WTC11 (cell line): ENCODE measurements at regions not wholly inside any gene's neighbourhood (a gene's known extent, or its start where the extent isn't known, plus 50 kb on each side); places are given as distances from the start of the nearest gene placed in this dataset.

Experiments
- CREB1 ChIP-seq: sonication (generic); formaldehyde crosslinking; IDR thresholded peaks from 2 replicates; pipeline ENCODE4 v1.8.0; 2023; ENCODE audit warnings: mild to moderate bottlenecking, missing genetic modification reagents
- CREM ChIP-seq: sonication (generic); formaldehyde crosslinking; IDR thresholded peaks from 2 replicates; pipeline ENCODE4 v1.8.1; 2022; ENCODE audit warnings: mild to moderate bottlenecking, missing genetic modification reagents, moderate library complexity
- CTCF ChIP-seq: fragments of 200-600 bp; IDR thresholded peaks from 2 replicates; pipeline ENCODE4 v1.8.0; 2022; ENCODE audit warnings: antibody characterized with exemption
- ESRRA ChIP-seq: sonication (generic); formaldehyde crosslinking; IDR thresholded peaks from 2 replicates; pipeline ENCODE4 v1.8.1; 2022; ENCODE audit warnings: mild to moderate bottlenecking, missing genetic modification reagents, borderline replicate concordance
- MAX ChIP-seq: sonication (generic); formaldehyde crosslinking; IDR thresholded peaks from 2 replicates; pipeline ENCODE4 v1.8.0; 2022; ENCODE audit warnings: mild to moderate bottlenecking, missing genetic modification reagents
- NFE2L1 ChIP-seq: sonication (generic); formaldehyde crosslinking; IDR thresholded peaks from 2 replicates; pipeline ENCODE4 v1.8.1; 2023; ENCODE audit warnings: missing genetic modification reagents
- PRDM15 ChIP-seq: sonication (generic); formaldehyde crosslinking; IDR thresholded peaks from 2 replicates; pipeline ENCODE4 v1.8.0; 2022; ENCODE audit warnings: missing genetic modification reagents
- RELA ChIP-seq: sonication (generic); formaldehyde crosslinking; IDR thresholded peaks from 2 replicates; pipeline ENCODE4 v1.8.1; 2022; ENCODE audit warnings: missing genetic modification reagents, mild to moderate bottlenecking, borderline replicate concordance
- SP1 ChIP-seq: sonication (generic); formaldehyde crosslinking; conservative IDR thresholded peaks from 2 replicates; pipeline ENCODE4 v1.8.1; 2022; ENCODE audit warnings: missing genetic modification reagents
- ZNF425 ChIP-seq: fragments of 250-450 bp; sonication (Bioruptor Pico); conservative IDR thresholded peaks from 2 replicates; pipeline ENCODE4 v1.9.0; 2021; ENCODE audit warnings: mild to moderate bottlenecking
- TF ChIP-seq, protein P1 (sequence below): sonication (generic); formaldehyde crosslinking; IDR thresholded peaks from 2 replicates; pipeline ENCODE4 v1.8.0; 2022; ENCODE audit warnings: mild to moderate bottlenecking, missing genetic modification reagents
- TF ChIP-seq, protein P2 (sequence below): sonication (generic); formaldehyde crosslinking; IDR thresholded peaks from 2 replicates; pipeline ENCODE4 v1.8.1; 2023; ENCODE audit warnings: mild to moderate bottlenecking, missing genetic modification reagents, moderate library complexity
- TF ChIP-seq, protein P3 (sequence below): sonication (generic); formaldehyde crosslinking; IDR thresholded peaks from 2 replicates; pipeline ENCODE4 v1.8.1; 2023; ENCODE audit warnings: mild to moderate bottlenecking, missing genetic modification reagents

GRCh38 chr6:128806261-128806660, 76.7 kb upstream of the LAMA2 start:
- TF ChIP-seq SP1 (CRISPR knock-in tag) = no peak
- TF ChIP-seq CTCF = no peak
- no peak for TF ChIP-seq MAX
- no peak for TF ChIP-seq PRDM15 (CRISPR knock-in tag)
- TF ChIP-seq, protein P1, sequence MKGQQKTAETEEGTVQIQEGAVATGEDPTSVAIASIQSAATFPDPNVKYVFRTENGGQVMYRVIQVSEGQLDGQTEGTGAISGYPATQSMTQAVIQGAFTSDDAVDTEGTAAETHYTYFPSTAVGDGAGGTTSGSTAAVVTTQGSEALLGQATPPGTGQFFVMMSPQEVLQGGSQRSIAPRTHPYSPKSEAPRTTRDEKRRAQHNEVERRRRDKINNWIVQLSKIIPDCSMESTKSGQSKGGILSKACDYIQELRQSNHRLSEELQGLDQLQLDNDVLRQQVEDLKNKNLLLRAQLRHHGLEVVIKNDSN (CRISPR knock-in tag) = no peak
- no peak for TF ChIP-seq ESRRA (CRISPR knock-in tag)
- no peak for TF ChIP-seq CREB1 (CRISPR knock-in tag)
- no peak for TF ChIP-seq CREM (CRISPR knock-in tag)
- TF ChIP-seq, protein P2, sequence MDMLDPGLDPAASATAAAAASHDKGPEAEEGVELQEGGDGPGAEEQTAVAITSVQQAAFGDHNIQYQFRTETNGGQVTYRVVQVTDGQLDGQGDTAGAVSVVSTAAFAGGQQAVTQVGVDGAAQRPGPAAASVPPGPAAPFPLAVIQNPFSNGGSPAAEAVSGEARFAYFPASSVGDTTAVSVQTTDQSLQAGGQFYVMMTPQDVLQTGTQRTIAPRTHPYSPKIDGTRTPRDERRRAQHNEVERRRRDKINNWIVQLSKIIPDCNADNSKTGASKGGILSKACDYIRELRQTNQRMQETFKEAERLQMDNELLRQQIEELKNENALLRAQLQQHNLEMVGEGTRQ (CRISPR knock-in tag) = no peak
- no peak for TF ChIP-seq ZNF425
- TF ChIP-seq RELA = no peak
- TF ChIP-seq, protein P3, sequence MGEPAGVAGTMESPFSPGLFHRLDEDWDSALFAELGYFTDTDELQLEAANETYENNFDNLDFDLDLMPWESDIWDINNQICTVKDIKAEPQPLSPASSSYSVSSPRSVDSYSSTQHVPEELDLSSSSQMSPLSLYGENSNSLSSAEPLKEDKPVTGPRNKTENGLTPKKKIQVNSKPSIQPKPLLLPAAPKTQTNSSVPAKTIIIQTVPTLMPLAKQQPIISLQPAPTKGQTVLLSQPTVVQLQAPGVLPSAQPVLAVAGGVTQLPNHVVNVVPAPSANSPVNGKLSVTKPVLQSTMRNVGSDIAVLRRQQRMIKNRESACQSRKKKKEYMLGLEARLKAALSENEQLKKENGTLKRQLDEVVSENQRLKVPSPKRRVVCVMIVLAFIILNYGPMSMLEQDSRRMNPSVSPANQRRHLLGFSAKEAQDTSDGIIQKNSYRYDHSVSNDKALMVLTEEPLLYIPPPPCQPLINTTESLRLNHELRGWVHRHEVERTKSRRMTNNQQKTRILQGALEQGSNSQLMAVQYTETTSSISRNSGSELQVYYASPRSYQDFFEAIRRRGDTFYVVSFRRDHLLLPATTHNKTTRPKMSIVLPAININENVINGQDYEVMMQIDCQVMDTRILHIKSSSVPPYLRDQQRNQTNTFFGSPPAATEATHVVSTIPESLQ (CRISPR knock-in tag) = no peak
- TF ChIP-seq NFE2L1 (CRISPR knock-in tag) = no peak
